ENCODE measurements at regions not wholly inside any gene's neighbourhood (a gene's known extent, or its start where the extent isn't known, plus 50 kb on each side); places are given as distances from the start of the nearest gene placed in this dataset.

DNA sequence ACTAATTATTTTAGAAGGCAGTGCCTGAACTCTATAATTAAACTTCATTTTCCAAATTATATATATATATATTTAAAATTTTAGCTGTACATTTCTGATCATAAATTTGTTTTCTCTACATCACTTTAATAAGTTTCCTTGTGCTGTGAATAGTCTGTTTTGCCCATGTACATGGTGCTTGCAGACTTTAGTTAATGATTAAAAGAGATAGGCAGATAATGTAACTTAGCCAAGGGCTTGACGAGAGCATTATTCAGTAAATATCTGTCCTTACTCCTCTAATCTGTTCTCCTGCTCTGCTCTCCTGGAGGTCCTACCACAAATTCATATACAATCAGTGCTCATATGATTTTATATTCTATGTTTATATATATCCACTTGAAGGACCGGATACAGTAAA, 595.2 kb upstream of the KIF2B start (continued):
- TF ChIP-seq, protein P1, sequence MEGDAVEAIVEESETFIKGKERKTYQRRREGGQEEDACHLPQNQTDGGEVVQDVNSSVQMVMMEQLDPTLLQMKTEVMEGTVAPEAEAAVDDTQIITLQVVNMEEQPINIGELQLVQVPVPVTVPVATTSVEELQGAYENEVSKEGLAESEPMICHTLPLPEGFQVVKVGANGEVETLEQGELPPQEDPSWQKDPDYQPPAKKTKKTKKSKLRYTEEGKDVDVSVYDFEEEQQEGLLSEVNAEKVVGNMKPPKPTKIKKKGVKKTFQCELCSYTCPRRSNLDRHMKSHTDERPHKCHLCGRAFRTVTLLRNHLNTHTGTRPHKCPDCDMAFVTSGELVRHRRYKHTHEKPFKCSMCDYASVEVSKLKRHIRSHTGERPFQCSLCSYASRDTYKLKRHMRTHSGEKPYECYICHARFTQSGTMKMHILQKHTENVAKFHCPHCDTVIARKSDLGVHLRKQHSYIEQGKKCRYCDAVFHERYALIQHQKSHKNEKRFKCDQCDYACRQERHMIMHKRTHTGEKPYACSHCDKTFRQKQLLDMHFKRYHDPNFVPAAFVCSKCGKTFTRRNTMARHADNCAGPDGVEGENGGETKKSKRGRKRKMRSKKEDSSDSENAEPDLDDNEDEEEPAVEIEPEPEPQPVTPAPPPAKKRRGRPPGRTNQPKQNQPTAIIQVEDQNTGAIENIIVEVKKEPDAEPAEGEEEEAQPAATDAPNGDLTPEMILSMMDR (conservative IDR thresholded peaks at IDR 0.05; ENCODE audit: low read depth in 2 of 2): no peak
- no peak for TF ChIP-seq ZNF114 (CRISPR knock-in tag; IDR thresholded peaks at IDR 0.05)
- TF ChIP-seq EZH2 (IDR thresholded peaks at IDR 0.05; ENCODE audit: low read depth, unreplicated experiment): no peak
- TF ChIP-seq, protein P2, sequence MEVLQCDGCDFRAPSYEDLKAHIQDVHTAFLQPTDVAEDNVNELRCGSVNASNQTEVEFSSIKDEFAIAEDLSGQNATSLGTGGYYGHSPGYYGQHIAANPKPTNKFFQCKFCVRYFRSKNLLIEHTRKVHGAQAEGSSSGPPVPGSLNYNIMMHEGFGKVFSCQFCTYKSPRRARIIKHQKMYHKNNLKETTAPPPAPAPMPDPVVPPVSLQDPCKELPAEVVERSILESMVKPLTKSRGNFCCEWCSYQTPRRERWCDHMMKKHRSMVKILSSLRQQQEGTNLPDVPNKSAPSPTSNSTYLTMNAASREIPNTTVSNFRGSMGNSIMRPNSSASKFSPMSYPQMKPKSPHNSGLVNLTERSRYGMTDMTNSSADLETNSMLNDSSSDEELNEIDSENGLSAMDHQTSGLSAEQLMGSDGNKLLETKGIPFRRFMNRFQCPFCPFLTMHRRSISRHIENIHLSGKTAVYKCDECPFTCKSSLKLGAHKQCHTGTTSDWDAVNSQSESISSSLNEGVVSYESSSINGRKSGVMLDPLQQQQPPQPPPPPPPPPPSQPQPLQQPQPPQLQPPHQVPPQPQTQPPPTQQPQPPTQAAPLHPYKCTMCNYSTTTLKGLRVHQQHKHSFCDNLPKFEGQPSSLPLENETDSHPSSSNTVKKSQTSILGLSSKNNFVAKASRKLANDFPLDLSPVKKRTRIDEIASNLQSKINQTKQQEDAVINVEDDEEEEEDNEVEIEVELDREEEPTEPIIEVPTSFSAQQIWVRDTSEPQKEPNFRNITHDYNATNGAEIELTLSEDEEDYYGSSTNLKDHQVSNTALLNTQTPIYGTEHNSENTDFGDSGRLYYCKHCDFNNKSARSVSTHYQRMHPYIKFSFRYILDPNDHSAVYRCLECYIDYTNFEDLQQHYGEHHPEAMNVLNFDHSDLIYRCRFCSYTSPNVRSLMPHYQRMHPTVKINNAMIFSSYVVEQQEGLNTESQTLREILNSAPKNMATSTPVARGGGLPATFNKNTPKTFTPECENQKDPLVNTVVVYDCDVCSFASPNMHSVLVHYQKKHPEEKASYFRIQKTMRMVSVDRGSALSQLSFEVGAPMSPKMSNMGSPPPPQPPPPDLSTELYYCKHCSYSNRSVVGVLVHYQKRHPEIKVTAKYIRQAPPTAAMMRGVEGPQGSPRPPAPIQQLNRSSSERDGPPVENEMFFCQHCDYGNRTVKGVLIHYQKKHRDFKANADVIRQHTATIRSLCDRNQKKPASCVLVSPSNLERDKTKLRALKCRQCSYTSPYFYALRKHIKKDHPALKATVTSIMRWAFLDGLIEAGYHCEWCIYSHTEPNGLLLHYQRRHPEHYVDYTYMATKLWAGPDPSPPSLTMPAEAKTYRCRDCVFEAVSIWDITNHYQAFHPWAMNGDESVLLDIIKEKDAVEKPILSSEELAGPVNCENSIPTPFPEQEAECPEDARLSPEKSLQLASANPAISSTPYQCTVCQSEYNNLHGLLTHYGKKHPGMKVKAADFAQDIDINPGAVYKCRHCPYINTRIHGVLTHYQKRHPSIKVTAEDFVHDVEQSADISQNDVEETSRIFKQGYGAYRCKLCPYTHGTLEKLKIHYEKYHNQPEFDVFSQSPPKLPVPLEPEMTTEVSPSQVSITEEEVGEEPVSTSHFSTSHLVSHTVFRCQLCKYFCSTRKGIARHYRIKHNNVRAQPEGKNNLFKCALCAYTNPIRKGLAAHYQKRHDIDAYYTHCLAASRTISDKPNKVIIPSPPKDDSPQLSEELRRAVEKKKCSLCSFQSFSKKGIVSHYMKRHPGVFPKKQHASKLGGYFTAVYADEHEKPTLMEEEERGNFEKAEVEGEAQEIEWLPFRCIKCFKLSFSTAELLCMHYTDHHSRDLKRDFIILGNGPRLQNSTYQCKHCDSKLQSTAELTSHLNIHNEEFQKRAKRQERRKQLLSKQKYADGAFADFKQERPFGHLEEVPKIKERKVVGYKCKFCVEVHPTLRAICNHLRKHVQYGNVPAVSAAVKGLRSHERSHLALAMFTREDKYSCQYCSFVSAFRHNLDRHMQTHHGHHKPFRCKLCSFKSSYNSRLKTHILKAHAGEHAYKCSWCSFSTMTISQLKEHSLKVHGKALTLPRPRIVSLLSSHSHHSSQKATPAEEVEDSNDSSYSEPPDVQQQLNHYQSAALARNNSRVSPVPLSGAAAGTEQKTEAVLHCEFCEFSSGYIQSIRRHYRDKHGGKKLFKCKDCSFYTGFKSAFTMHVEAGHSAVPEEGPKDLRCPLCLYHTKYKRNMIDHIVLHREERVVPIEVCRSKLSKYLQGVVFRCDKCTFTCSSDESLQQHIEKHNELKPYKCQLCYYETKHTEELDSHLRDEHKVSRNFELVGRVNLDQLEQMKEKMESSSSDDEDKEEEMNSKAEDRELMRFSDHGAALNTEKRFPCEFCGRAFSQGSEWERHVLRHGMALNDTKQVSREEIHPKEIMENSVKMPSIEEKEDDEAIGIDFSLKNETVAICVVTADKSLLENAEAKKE (CRISPR knock-in tag; IDR thresholded peaks at IDR 0.05): no peak

DNA sequence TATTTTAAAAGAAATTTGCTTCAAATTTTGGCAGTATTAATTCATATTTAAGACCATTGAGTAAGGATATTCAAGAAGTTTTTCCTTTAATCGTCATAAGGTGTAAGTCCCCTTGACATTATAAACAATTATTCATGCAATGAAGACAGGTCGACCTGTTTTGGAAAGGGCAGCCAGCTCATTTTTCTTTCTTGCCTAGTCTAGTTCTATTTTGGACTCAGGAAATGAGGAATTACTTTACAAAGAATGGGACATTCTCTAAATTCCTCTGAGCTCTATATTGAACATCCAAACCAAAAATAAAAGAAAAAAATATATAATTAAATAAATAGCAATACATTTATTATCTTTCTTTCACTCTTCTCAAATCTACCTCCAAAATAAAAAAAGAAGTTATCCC, 595.6 kb upstream of the KIF2B start:
- H3F3A ChIP-seq (replicated peaks; ENCODE audit: low read depth): no peaks in the 10 kb centered on the region
- Mint-ChIP-seq H3K36me3 (ENCODE audit: low read depth) (no peaks in the 10 kb centered on the region), H3K4me3 (no peak overlapping the region), H3K4me1 (no peaks in the 10 kb centered on the region; the same call in 2 of the 3 replicates), H3K9me3 (no peaks in the 10 kb centered on the region; the same call in 2 of the 3 replicates), H3K27me3 (ENCODE audit: insufficient read depth, low read depth, poor library complexity) (peaks cover 2% of the 10 kb centered on the region), H3K27ac (no peak overlapping the region)
- no peak overlapping the region for H2AFZ ChIP-seq
- H3K27ac ChIP-seq (ENCODE audit: low read depth): no peak overlapping the region
- ATAC-seq (no peak), DNase-seq (ENCODE audit: low spot score) (no peak)
- no peaks in the 10 kb centered on the region for H4K20me1 ChIP-seq (replicated peaks; ENCODE audit: insufficient read depth)
- no peak overlapping the region for H3K4me3 ChIP-seq
- H3K9me2 ChIP-seq (ENCODE audit: insufficient read depth): no peaks in the 10 kb centered on the region
- H3K36me3 ChIP-seq (ENCODE audit: insufficient read depth): no peaks in the 10 kb centered on the region
- peaks cover 7% of the 10 kb centered on the region; the same call in 1 of the 2 replicates for H3K4me1 ChIP-seq (ENCODE audit: insufficient read depth)
- H3K27me3 ChIP-seq (ENCODE audit: insufficient read depth): no peaks in the 10 kb centered on the region
- TF ChIP-seq NANOG (IDR thresholded peaks at IDR 0.05; ENCODE audit: borderline replicate concordance) (no peak), STAT1 (IDR thresholded peaks at IDR 0.05; ENCODE audit: unreplicated experiment) (no peak), ZNF114 (CRISPR knock-in tag; IDR thresholded peaks at IDR 0.05) (no peak)
- H3K79me2 ChIP-seq (replicated peaks; ENCODE audit: insufficient read depth): no peaks in the 10 kb centered on the region
- H3K4me2 ChIP-seq: no peak overlapping the region

All from GM23338 (cell line).